H1 (cell line): ENCODE measurements at regions not wholly inside any gene's neighbourhood (a gene's known extent, or its start where the extent isn't known, plus 50 kb on each side); places are given as distances from the start of the nearest gene placed in this dataset.

Experiments used
- CTCF ChIA-PET: fragments of 300-600 bp; sonication (Branson Sonifier 250); formaldehyde crosslinking; loops from one replicate; lab custom pipeline; 2021; ENCODE audit not compliant: partially characterized antibody; lab: Charles Lee
- POLR2A ChIA-PET: fragments of 300-600 bp; sonication (Branson Sonifier 250); formaldehyde crosslinking; loops from one replicate; lab custom pipeline; 2021; ENCODE audit warnings: inconsistent platforms; ENCODE audit not compliant: partially characterized antibody; lab: Charles Lee
- DNase-seq, 2 experiments: peaks; one replicate each; pipeline versions ENCODE4 v3.0.0 to v3.0.0-alpha.2; 2010 to 2022; ENCODE audit warnings: low spot score in 2 of 2, low read depth in 1 of 2, mixed read lengths in 1 of 2
- FAIRE-seq: peaks from 2 replicates; lab custom pipeline; 2011; peaks lifted over from hg19 to GRCh38; lab: Jason Lieb, UNC
- H2AFZ ChIP-seq: 2 replicates; pipeline ENCODE4 v1.8.1; 2012; ENCODE audit warnings: low read length, inconsistent platforms
- H2AK5ac ChIP-seq: 2 replicates; pipeline ENCODE4 v1.6.1; 2013; ENCODE audit warnings: low read depth, low read length
- H2BK120ac ChIP-seq: replicated peaks from 2 replicates; pipeline ENCODE3; 2013; ENCODE audit warnings: low read depth, low read length, inconsistent platforms
- H2BK12ac ChIP-seq: 2 replicates; pipeline ENCODE4 v1.6.1; 2013; ENCODE audit warnings: low read depth, low read length
- H2BK15ac ChIP-seq: 2 replicates; pipeline ENCODE4 v1.6.1; 2013; ENCODE audit warnings: low read length
- H2BK20ac ChIP-seq: 2 replicates; pipeline ENCODE4 v1.6.1; 2013; ENCODE audit warnings: low read length
- H2BK5ac ChIP-seq: 2 replicates; pipeline ENCODE4 v1.6.1; 2013; ENCODE audit warnings: low read depth, low read length
- H3K14ac ChIP-seq: 2 replicates; pipeline ENCODE4 v1.6.1; 2013; ENCODE audit warnings: inconsistent platforms; ENCODE audit not compliant: insufficient read length
- H3K18ac ChIP-seq: 2 replicates; pipeline ENCODE4 v1.6.1; 2013; ENCODE audit warnings: low read length; ENCODE audit errors: extremely low read depth
- H3K23ac ChIP-seq: 2 replicates; pipeline ENCODE4 v1.6.1; 2013; ENCODE audit warnings: inconsistent platforms; ENCODE audit not compliant: insufficient read length
- H3K23me2 ChIP-seq: 2 replicates; pipeline ENCODE4 v1.6.1; 2013; ENCODE audit warnings: low read depth, low read length
- H3K27ac ChIP-seq: 2 replicates; pipeline ENCODE4 v1.6.1; 2011; ENCODE audit warnings: low read depth, low read length, inconsistent platforms
- H3K27me3 ChIP-seq, 4 experiments: replicated peaks in 1 of 4; 1 replicate in 1 of 4; 2 replicates in 3 of 4; pipeline versions ENCODE4 v1.6.1 to v1.8.1; 2011 to 2013; ENCODE audit warnings: low read length in 3 of 4, mild to moderate bottlenecking in 3 of 4, inconsistent platforms in 2 of 4, mixed read lengths in 2 of 4, moderate library complexity in 1 of 4; ENCODE audit not compliant: control insufficient read depth in 3 of 4, insufficient read depth in 3 of 4; ENCODE audit errors: extremely low read depth in 1 of 4
- H3K36me3 ChIP-seq, 4 experiments: 2 replicates each; pipeline versions ENCODE4 v1.6.1 to v1.8.1; 2011 to 2013; ENCODE audit warnings: mild to moderate bottlenecking in 4 of 4, low read length in 3 of 4, moderate library complexity in 2 of 4, control low read depth in 1 of 4, inconsistent platforms in 1 of 4; ENCODE audit not compliant: insufficient read depth in 4 of 4, control insufficient read depth in 2 of 4
- H3K4ac ChIP-seq: replicated peaks from 2 replicates; pipeline ENCODE3; 2013; ENCODE audit warnings: low read length, low read depth, mixed read lengths, inconsistent platforms; ENCODE audit not compliant: insufficient read length
- H3K4me1 ChIP-seq, 4 experiments: replicated peaks in 1 of 4; 1 replicate in 1 of 4; 2 replicates in 3 of 4; pipeline versions ENCODE4 v1.6.1 to v1.8.1; 2011 to 2013; ENCODE audit warnings: low read length in 3 of 4, inconsistent platforms in 2 of 4, mixed read lengths in 1 of 4; ENCODE audit not compliant: insufficient read depth in 4 of 4, control insufficient read depth in 3 of 4
- H3K4me2 ChIP-seq, 2 experiments: 2 replicates each; pipeline versions ENCODE4 v1.6.1 to v1.8.1; 2011 to 2013; ENCODE audit warnings: low read depth in 2 of 2, low read length in 2 of 2, control low read depth in 1 of 2, inconsistent platforms in 1 of 2, mild to moderate bottlenecking in 1 of 2; ENCODE audit not compliant: insufficient read depth in 1 of 2
- H3K4me3 ChIP-seq, 4 experiments: fragments of 200-600, 300-600 bp in 1 of 4; sonication (generic), shearing (Covaris generic), sonication (Bioruptor Twin) in 1 of 4; 2 replicates each; pipeline versions ENCODE4 v1.5.1 to v1.8.1; 2011 to 2016; ENCODE audit warnings: low read length in 4 of 4, low read depth in 3 of 4, control low read depth in 2 of 4, inconsistent platforms in 2 of 4, mild to moderate bottlenecking in 2 of 4, mixed read lengths in 1 of 4, moderate library complexity in 1 of 4; ENCODE audit not compliant: insufficient read depth in 2 of 4; ENCODE audit errors: extremely low read depth in 1 of 4
- H3K56ac ChIP-seq: replicated peaks from 2 replicates; pipeline ENCODE3; 2013; ENCODE audit warnings: low read depth, mild to moderate bottlenecking, mixed read lengths, low read length, inconsistent platforms; ENCODE audit not compliant: insufficient read length
- H3K79me1 ChIP-seq: 2 replicates; pipeline ENCODE4 v1.6.1; 2013; ENCODE audit warnings: low read depth, low read length, control low read depth
- H3K79me2 ChIP-seq, 2 experiments: 2 replicates each; pipeline versions ENCODE4 v1.6.1 to v1.8.1; 2012 to 2013; ENCODE audit warnings: low read length in 2 of 2, mild to moderate bottlenecking in 2 of 2, inconsistent platforms in 1 of 2; ENCODE audit not compliant: insufficient read depth in 2 of 2, control insufficient read depth in 1 of 2
- H3K9ac ChIP-seq, 4 experiments: replicated peaks in 1 of 4; 1 replicate in 1 of 4; 2 replicates in 3 of 4; pipeline versions ENCODE4 v1.6.1 to v1.8.1; 2011 to 2013; ENCODE audit warnings: low read depth in 3 of 4, low read length in 3 of 4, control low read depth in 2 of 4, mild to moderate bottlenecking in 2 of 4, moderate library complexity in 2 of 4, inconsistent platforms in 1 of 4; ENCODE audit errors: extremely low read depth in 1 of 4
- H3K9me3 ChIP-seq, 2 experiments: 2 replicates each; pipeline versions ENCODE4 v1.6.1 to v1.8.1; 2012 to 2013; ENCODE audit warnings: mild to moderate bottlenecking in 2 of 2, moderate library complexity in 2 of 2, control low read depth in 1 of 2, inconsistent platforms in 1 of 2, low read depth in 1 of 2, low read length in 1 of 2, mixed read lengths in 1 of 2; ENCODE audit not compliant: insufficient read depth in 2 of 2
- H4K20me1 ChIP-seq, 2 experiments: replicated peaks in 1 of 2; 2 replicates each; pipeline versions ENCODE3 to v1.8.1; 2011 to 2013; ENCODE audit warnings: inconsistent platforms in 2 of 2, low read length in 2 of 2, mild to moderate bottlenecking in 1 of 2; ENCODE audit not compliant: insufficient read depth in 2 of 2, control insufficient read depth in 1 of 2
- H4K5ac ChIP-seq: 2 replicates; pipeline ENCODE4 v1.6.1; 2013; ENCODE audit warnings: low read length, low read depth, mixed read lengths, inconsistent platforms; ENCODE audit not compliant: insufficient read length
- H4K8ac ChIP-seq: 2 replicates; pipeline ENCODE4 v1.8.0; 2013; ENCODE audit warnings: mild to moderate bottlenecking, moderate library complexity, low read length, inconsistent platforms; ENCODE audit not compliant: insufficient read depth; ENCODE audit errors: extremely low read depth
- H4K91ac ChIP-seq: replicated peaks from 2 replicates; pipeline ENCODE3; 2013; ENCODE audit warnings: low read length, mixed read lengths, inconsistent platforms; ENCODE audit not compliant: insufficient read length
- BRCA1 ChIP-seq: IDR thresholded peaks from 2 replicates; pipeline ENCODE4 v1.6.1; 2012; ENCODE audit warnings: low read depth, low read length, improper control_type of control experiment
- JUN ChIP-seq: IDR thresholded peaks from 2 replicates; pipeline ENCODE4 v1.6.1; 2011; ENCODE audit warnings: low read depth, mild to moderate bottlenecking, improper control_type of control experiment, low read length
- PHF8 ChIP-seq: fragments of 200-600 bp; sonication (generic); conservative IDR thresholded peaks from 2 replicates; pipeline ENCODE4 v1.7.1; 2012; ENCODE audit warnings: low read depth, mild to moderate bottlenecking, inconsistent platforms, low read length, moderate library complexity
- SP1 ChIP-seq: IDR thresholded peaks from 2 replicates; pipeline ENCODE4 v1.6.1; 2011; ENCODE audit warnings: low read depth, low read length
- SUZ12 ChIP-seq: fragments of 200-600 bp; sonication (generic); IDR thresholded peaks from 2 replicates; pipeline ENCODE4 v1.6.1; 2012; ENCODE audit warnings: mild to moderate bottlenecking, inconsistent platforms, low read length, moderate library complexity, mixed read lengths
- TAF7 ChIP-seq: optimal IDR thresholded peaks from 2 replicates; pipeline ENCODE3; 2011; ENCODE audit warnings: low read depth, mild to moderate bottlenecking, inconsistent platforms, low read length, moderate library complexity, borderline replicate concordance
- WGBS, 2 experiments: shearing (Covaris generic) in 1 of 2; methylation state at CpG; one replicate each; pipeline versions ENCODE4 v1.1.6 to v1.1.7; 2013 to 2015; ENCODE audit warnings: low lambda C conversion rate in 2 of 2, mixed read lengths in 2 of 2, inconsistent platforms in 1 of 2, low coverage in 1 of 2, missing lambda C conversion rate in 1 of 2; ENCODE audit not compliant: insufficient replicate concordance in 2 of 2, insufficient coverage in 1 of 2, insufficient read length in 1 of 2; ENCODE audit errors: extremely low coverage in 1 of 2, missing lambda C conversion rate in 1 of 2; 5-methylcytosine and 5-hydroxymethylcytosine counted together

- Histone ChIP-seq H3K9me3 (peaks cover 0 to 4% of the 10 kb centered on the region in 2 experiments; a peak in 2 of 4 replicates), H3K27ac (no peak overlapping the region), H3K18ac (no peak overlapping the region), H3K56ac (no peak overlapping the region), H2AFZ (no peak overlapping the region), H4K91ac (no peak overlapping the region), H3K4ac (no peak overlapping the region), H2BK20ac (no peak overlapping the region), H3K4me3 (no peak overlapping the region), H4K8ac (no peak overlapping the region), H3K27me3 (no peaks in the 10 kb centered on the region), H3K23me2 (no peaks in the 10 kb centered on the region), H2BK15ac (no peak overlapping the region), H2BK5ac (no peak overlapping the region), H3K4me2 (no peak overlapping the region), H2BK120ac (no peak overlapping the region), H3K23ac (no peak overlapping the region), H3K36me3 (no peaks in the 10 kb centered on the region), H3K14ac (no peak overlapping the region), H3K79me1 (no peaks in the 10 kb centered on the region), H3K4me1 (no peaks in the 10 kb centered on the region), H4K5ac (no peak overlapping the region), H3K79me2 (no peaks in the 10 kb centered on the region), H2BK12ac (no peak overlapping the region), H3K9ac (no peak overlapping the region), H2AK5ac (no peak overlapping the region), H4K20me1 (no peaks in the 10 kb centered on the region)
- FAIRE-seq, result no peak
- TF ChIP-seq BRCA1 (no peak), JUN (no peak), SUZ12 (no peak), PHF8 (no peak), TAF7 (no peak), SP1 (no peak)
- ChIA-PET CTCF (interaction anchor here (0.6 kb wide), 1 partner anchor 18 kb away, joined by 3 read pairs; no protein-coding TSS in a partner anchor), POLR2A (no interaction called here)
- DNase-seq, result no peak
- 89% methylated on average over 6 of the region's 6 CpGs; no CpG with 5 or more reads in 1 of the 2 experiments for WGBS, 2 experiments
Observed at GRCh38 chr14:99072956-99073355, 199.0 kb downstream of the BCL11B start.
